Progenitor cell of endocrine pancreas (in vitro differentiated cells): ENCODE measurements at regions not wholly inside any gene's neighbourhood (a gene's known extent, or its start where the extent isn't known, plus 50 kb on each side); places are given as distances from the start of the nearest gene placed in this dataset.

Experiments
- DNase-seq: peaks from one replicate; pipeline ENCODE4 v3.0.0; 2021; ENCODE audit warnings: low spot score; ENCODE audit not compliant: unreplicated experiment
- H3K27ac Mint-ChIP-seq: 2 replicates; pipeline ENCODE4 v1.8.0; 2021; ENCODE audit warnings: mild to moderate bottlenecking, moderate library complexity, mixed read lengths
- H3K27me3 Mint-ChIP-seq: 2 replicates; pipeline ENCODE4 v1.8.0; 2021; ENCODE audit warnings: mixed read lengths
- H3K36me3 Mint-ChIP-seq: 2 replicates; pipeline ENCODE4 v1.8.0; 2022; ENCODE audit warnings: mixed read lengths; ENCODE audit not compliant: insufficient read depth
- H3K4me1 Mint-ChIP-seq: 2 replicates; pipeline ENCODE4 v1.8.0; 2021; ENCODE audit warnings: low read depth, mixed read lengths
- H3K4me3 Mint-ChIP-seq: 2 replicates; pipeline ENCODE4 v1.8.0; 2021; ENCODE audit warnings: low read depth, mild to moderate bottlenecking, moderate library complexity, mixed read lengths
- H3K9me3 Mint-ChIP-seq: 2 replicates; pipeline ENCODE4 v1.8.0; 2021; ENCODE audit warnings: low read depth, mixed read lengths
- CTCF ChIP-seq: fragments of 200-600 bp; sonication (generic); IDR thresholded peaks from one replicate; pipeline ENCODE4 v1.5.0; 2021; ENCODE audit warnings: antibody characterized with exemption, mild to moderate bottlenecking; ENCODE audit not compliant: unreplicated experiment

- Mint-ChIP-seq H3K4me1 (no peaks in the 10 kb centered on the region), H3K36me3 (no peaks in the 10 kb centered on the region), H3K27ac (no peak overlapping the region), H3K9me3 (no peaks in the 10 kb centered on the region), H3K27me3 (no peaks in the 10 kb centered on the region), H3K4me3 (no peak overlapping the region)
- DNase-seq, result no peak
- no peak for TF ChIP-seq CTCF
Observed at GRCh38 chr6:113055998-113056397, 708.9 kb downstream of the RFPL4B start.

- TF ChIP-seq CTCF, result no peak
- no peak overlapping the region for H3K27ac Mint-ChIP-seq
- no peaks in the 10 kb centered on the region for H3K36me3 Mint-ChIP-seq
- H3K4me1 Mint-ChIP-seq, result no peaks in the 10 kb centered on the region
- no peak overlapping the region for H3K4me3 Mint-ChIP-seq
- no peaks in the 10 kb centered on the region for H3K27me3 Mint-ChIP-seq
- H3K9me3 Mint-ChIP-seq, result no peaks in the 10 kb centered on the region
- DNase-seq, result no peak
Observed at GRCh38 chr6:113057567-113058053, 710.5 kb downstream of the RFPL4B start.

DNA sequence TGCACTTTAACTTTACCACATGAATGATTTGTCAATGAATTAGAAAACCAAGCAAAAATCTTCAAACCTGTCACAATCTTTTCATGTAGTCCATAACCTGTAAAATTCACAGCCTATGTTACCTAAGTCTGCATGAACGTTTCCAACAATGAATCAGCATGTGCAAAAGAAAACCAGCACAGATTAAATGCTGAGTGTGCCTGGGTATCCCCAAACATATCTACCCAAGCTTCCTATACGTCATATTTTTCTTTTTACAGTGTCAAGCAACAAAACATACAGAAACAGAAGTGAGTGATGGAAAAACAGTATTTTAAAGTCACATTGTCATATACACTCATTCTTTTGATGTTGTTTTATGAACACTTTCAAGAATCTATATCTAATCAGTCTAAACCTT lies 713.5 kb downstream of the RFPL4B start:
- Mint-ChIP-seq H3K36me3 (no peaks in the 10 kb centered on the region), H3K4me3 (no peak overlapping the region), H3K9me3 (no peaks in the 10 kb centered on the region), H3K27me3 (no peaks in the 10 kb centered on the region), H3K4me1 (peaks cover 2% of the 10 kb centered on the region), H3K27ac (no peak overlapping the region)
- DNase-seq, result no peak
- no peak for TF ChIP-seq CTCF

GRCh38 chr6:113065611-113066010 lies 718.5 kb downstream of the RFPL4B start:
- TF ChIP-seq CTCF, result no peak
- Mint-ChIP-seq H3K4me3 (no peak overlapping the region), H3K27ac (no peak overlapping the region), H3K4me1 (peaks cover 3% of the 10 kb centered on the region), H3K27me3 (no peaks in the 10 kb centered on the region), H3K36me3 (no peaks in the 10 kb centered on the region), H3K9me3 (peaks cover 5% of the 10 kb centered on the region)
- no peak for DNase-seq

GRCh38 chr6:113067612-113068275 lies 720.6 kb downstream of the RFPL4B start:
- Mint-ChIP-seq H3K27ac (no peak overlapping the region), H3K4me3 (no peak overlapping the region), H3K4me1 (peaks cover 3% of the 10 kb centered on the region), H3K36me3 (no peaks in the 10 kb centered on the region), H3K27me3 (no peaks in the 10 kb centered on the region), H3K9me3 (peaks cover 5% of the 10 kb centered on the region)
- no peak for TF ChIP-seq CTCF
- no peak for DNase-seq
